Epidermal melanocyte (primary cell): ENCODE measurements at regions not wholly inside any gene's neighbourhood (a gene's known extent, or its start where the extent isn't known, plus 50 kb on each side); places are given as distances from the start of the nearest gene placed in this dataset.

Experiments used
- DNase-seq: peaks from one replicate; pipeline ENCODE4 v3.0.0; 2011; ENCODE audit warnings: low spot score; ENCODE audit not compliant: insufficient read length

- DNase-seq: no peak
Measured at GRCh38 chr18:68467329-68467728, 247.6 kb downstream of the TMX3 start.

GRCh38 chr18:68466672-68467071, 248.2 kb downstream of the TMX3 start:
- DNase-seq: no peak

GRCh38 chr18:68462766-68463165, 252.1 kb downstream of the TMX3 start:
- no peak for DNase-seq

- no peak for DNase-seq
Measured at GRCh38 chr18:68462148-68462547, 252.8 kb downstream of the TMX3 start.

- DNase-seq: no peak
Measured at GRCh38 chr18:68461481-68462018, 253.4 kb downstream of the TMX3 start.

- no peak for DNase-seq
Measured at GRCh38 chr18:68459968-68460367, 254.9 kb downstream of the TMX3 start.

- DNase-seq: no peak
Measured at GRCh38 chr18:68456985-68457384, 257.9 kb downstream of the TMX3 start.

GRCh38 chr18:68455229-68455603, 259.7 kb downstream of the TMX3 start:
- no peak for DNase-seq

- no peak for DNase-seq
Measured at GRCh38 chr18:68454511-68455228, 260.2 kb downstream of the TMX3 start.

- no peak for DNase-seq
Measured at GRCh38 chr18:68449292-68449691, 265.6 kb downstream of the TMX3 start.

GRCh38 chr18:68448736-68449135, 266.2 kb downstream of the TMX3 start:
- no peak for DNase-seq

GRCh38 chr18:68447286-68447685, 267.6 kb downstream of the TMX3 start:
- DNase-seq: no peak

- no peak for DNase-seq
Measured at GRCh38 chr18:68445668-68446426, 269.1 kb downstream of the TMX3 start.

- no peak for DNase-seq
Measured at GRCh38 chr18:68445136-68445535, 269.8 kb downstream of the TMX3 start.

GRCh38 chr18:68441241-68441640, 273.7 kb downstream of the TMX3 start:
- no peak for DNase-seq

- DNase-seq: no peak
Measured at GRCh38 chr18:68440433-68440832, 274.5 kb downstream of the TMX3 start.

- no peak for DNase-seq
Measured at GRCh38 chr18:68439642-68440041, 275.3 kb downstream of the TMX3 start.

GRCh38 chr18:68438983-68439382, 275.9 kb downstream of the TMX3 start:
- peak; percentile 29 for DNase-seq

GRCh38 chr18:68438536-68438935, 276.4 kb downstream of the TMX3 start:
- no peak for DNase-seq

- no peak for DNase-seq
Measured at GRCh38 chr18:68436485-68436884, 278.4 kb downstream of the TMX3 start.

- no peak for DNase-seq
Measured at GRCh38 chr18:68435581-68435980, 279.3 kb downstream of the TMX3 start.

- DNase-seq: no peak
Measured at GRCh38 chr18:68431922-68432198, 283.0 kb downstream of the TMX3 start.
